ENCODE measurements at regions not wholly inside any gene's neighbourhood (a gene's known extent, or its start where the extent isn't known, plus 50 kb on each side); places are given as distances from the start of the nearest gene placed in this dataset.

DNA sequence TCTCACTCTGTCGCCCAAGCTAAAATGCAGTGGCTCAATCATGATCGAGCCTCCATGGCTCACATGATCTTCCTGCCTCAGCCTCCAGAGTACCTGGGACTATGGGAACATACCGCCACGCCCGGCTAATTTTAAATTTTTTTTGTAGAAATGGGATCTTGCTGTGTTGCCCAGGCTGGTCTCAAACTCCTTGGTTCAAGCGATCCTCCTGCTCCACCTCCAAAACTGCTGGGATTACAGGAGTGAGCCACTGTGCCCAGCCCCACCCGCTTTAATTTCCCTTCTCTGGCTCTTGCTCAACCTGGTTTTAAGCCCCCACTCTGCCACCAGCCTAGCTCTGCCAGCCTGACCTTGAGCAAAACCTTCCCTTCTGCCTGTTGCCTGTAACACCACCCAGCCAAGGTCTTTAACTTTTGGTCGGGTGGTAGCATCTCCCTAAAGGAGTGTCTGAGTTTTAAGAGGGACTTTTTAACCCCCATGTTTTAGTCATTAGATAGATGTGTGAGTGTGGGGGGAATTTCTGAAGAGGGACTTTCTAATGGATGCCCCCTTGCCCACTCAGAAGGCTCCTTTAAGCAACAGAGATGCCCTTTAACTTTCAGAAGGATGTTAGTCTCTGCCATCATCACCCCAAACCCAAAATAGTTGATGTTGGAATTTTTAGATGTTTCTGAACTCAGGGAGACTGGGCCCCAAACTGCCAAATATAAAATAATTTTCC is 71.8 kb upstream of the FOXP4 start:
- TF ChIP-seq TCF4 (CRISPR knock-in tag; IDR thresholded peaks at IDR 0.05; ENCODE audit: borderline replicate concordance), result no peak
- ATAC-seq, result no peak

DNA sequence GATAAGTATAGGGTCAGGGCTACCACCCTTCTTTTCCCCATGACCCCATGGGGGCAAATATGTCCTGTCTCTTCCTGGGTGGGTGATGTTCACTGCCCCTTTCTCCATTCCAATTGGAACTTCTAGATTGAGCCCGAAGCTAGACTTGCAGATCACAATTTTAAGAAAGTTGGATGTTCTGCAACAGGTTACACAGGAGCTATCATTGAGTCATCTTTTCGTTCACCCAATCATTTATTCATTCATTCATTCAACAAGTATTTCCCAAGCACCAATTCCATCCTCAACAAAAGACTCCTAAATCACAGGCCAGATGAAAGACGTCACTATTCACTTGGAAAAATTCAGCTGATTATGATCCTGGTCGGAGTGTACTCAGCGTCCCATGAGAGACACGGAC is 71.0 kb upstream of the FOXP4 start:
- no peak for ATAC-seq
- no peak for TF ChIP-seq ZNF8 (CRISPR knock-in tag; IDR thresholded peaks at IDR 0.05)
- TF ChIP-seq ZFP30 (CRISPR knock-in tag; IDR thresholded peaks at IDR 0.05), result no peak
- TF ChIP-seq, protein P1, sequence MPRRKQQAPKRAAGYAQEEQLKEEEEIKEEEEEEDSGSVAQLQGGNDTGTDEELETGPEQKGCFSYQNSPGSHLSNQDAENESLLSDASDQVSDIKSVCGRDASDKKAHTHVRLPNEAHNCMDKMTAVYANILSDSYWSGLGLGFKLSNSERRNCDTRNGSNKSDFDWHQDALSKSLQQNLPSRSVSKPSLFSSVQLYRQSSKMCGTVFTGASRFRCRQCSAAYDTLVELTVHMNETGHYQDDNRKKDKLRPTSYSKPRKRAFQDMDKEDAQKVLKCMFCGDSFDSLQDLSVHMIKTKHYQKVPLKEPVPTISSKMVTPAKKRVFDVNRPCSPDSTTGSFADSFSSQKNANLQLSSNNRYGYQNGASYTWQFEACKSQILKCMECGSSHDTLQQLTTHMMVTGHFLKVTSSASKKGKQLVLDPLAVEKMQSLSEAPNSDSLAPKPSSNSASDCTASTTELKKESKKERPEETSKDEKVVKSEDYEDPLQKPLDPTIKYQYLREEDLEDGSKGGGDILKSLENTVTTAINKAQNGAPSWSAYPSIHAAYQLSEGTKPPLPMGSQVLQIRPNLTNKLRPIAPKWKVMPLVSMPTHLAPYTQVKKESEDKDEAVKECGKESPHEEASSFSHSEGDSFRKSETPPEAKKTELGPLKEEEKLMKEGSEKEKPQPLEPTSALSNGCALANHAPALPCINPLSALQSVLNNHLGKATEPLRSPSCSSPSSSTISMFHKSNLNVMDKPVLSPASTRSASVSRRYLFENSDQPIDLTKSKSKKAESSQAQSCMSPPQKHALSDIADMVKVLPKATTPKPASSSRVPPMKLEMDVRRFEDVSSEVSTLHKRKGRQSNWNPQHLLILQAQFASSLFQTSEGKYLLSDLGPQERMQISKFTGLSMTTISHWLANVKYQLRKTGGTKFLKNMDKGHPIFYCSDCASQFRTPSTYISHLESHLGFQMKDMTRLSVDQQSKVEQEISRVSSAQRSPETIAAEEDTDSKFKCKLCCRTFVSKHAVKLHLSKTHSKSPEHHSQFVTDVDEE (CRISPR knock-in tag; IDR thresholded peaks at IDR 0.05), result no peak

DNA sequence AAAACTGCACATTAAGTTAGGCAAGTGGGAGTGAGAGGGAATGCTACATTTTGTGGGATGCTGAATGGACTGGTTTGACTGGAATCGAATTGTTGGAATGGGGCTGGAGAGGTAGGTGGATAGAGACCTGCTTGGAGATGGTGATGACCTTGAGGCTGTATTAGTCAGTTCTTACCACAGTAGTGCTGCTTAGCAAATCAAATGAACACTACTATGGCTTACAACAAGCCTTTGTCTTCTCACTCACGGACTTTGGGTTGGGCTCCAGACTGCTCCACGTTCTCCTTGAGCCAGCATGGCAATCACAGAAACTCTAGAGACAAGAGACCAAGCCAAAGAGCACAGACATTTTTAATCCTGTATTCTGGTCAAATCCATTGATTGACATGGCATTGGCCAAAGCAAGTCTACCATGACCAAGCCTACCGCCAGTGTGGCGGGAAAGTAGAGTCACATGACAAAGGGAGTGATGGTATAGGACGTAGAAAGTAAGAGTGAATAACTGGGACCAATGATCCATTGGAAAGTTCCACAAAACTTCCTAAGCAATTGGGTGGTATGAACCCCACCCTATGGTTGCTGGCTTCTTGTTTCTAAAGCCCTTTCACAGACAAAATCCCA is 70.3 kb upstream of the FOXP4 start:
- TF ChIP-seq, protein P2, sequence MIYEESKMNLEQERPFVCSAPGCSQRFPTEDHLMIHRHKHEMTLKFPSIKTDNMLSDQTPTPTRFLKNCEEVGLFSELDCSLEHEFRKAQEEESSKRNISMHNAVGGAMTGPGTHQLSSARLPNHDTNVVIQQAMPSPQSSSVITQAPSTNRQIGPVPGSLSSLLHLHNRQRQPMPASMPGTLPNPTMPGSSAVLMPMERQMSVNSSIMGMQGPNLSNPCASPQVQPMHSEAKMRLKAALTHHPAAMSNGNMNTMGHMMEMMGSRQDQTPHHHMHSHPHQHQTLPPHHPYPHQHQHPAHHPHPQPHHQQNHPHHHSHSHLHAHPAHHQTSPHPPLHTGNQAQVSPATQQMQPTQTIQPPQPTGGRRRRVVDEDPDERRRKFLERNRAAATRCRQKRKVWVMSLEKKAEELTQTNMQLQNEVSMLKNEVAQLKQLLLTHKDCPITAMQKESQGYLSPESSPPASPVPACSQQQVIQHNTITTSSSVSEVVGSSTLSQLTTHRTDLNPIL (CRISPR knock-in tag; IDR thresholded peaks at IDR 0.05; ENCODE audit: low read depth), result no peak
- TF ChIP-seq, protein P3, sequence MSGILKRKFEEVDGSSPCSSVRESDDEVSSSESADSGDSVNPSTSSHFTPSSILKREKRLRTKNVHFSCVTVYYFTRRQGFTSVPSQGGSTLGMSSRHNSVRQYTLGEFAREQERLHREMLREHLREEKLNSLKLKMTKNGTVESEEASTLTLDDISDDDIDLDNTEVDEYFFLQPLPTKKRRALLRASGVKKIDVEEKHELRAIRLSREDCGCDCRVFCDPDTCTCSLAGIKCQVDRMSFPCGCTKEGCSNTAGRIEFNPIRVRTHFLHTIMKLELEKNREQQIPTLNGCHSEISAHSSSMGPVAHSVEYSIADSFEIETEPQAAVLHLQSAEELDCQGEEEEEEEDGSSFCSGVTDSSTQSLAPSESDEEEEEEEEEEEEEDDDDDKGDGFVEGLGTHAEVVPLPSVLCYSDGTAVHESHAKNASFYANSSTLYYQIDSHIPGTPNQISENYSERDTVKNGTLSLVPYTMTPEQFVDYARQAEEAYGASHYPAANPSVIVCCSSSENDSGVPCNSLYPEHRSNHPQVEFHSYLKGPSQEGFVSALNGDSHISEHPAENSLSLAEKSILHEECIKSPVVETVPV (CRISPR knock-in tag; IDR thresholded peaks at IDR 0.05), result no peak
- TF ChIP-seq ZNF565 (CRISPR knock-in tag; conservative IDR thresholded peaks at IDR 0.05; ENCODE audit: low read depth), result no peak
- TF ChIP-seq, protein P4, sequence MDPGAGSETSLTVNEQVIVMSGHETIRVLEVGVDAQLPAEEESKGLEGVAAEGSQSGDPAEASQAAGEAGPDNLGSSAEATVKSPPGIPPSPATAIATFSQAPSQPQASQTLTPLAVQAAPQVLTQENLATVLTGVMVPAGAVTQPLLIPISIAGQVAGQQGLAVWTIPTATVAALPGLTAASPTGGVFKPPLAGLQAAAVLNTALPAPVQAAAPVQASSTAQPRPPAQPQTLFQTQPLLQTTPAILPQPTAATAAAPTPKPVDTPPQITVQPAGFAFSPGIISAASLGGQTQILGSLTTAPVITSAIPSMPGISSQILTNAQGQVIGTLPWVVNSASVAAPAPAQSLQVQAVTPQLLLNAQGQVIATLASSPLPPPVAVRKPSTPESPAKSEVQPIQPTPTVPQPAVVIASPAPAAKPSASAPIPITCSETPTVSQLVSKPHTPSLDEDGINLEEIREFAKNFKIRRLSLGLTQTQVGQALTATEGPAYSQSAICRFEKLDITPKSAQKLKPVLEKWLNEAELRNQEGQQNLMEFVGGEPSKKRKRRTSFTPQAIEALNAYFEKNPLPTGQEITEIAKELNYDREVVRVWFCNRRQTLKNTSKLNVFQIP (CRISPR knock-in tag; IDR thresholded peaks at IDR 0.05; ENCODE audit: borderline replicate concordance, low read depth), result no peak
- TF ChIP-seq CSDC2 (CRISPR knock-in tag; IDR thresholded peaks at IDR 0.05), result no peak
- TF ChIP-seq GLIS3 (CRISPR knock-in tag; IDR thresholded peaks at IDR 0.05), result no peak
- TF ChIP-seq, protein P1 (CRISPR knock-in tag; IDR thresholded peaks at IDR 0.05), result no peak
- TF ChIP-seq BACH2 (CRISPR knock-in tag; IDR thresholded peaks at IDR 0.05; ENCODE audit: borderline replicate concordance), result no peak
- TF ChIP-seq ARNTL (CRISPR knock-in tag; IDR thresholded peaks at IDR 0.05; ENCODE audit: borderline replicate concordance, low read depth), result no peak
- no peak for ATAC-seq

DNA sequence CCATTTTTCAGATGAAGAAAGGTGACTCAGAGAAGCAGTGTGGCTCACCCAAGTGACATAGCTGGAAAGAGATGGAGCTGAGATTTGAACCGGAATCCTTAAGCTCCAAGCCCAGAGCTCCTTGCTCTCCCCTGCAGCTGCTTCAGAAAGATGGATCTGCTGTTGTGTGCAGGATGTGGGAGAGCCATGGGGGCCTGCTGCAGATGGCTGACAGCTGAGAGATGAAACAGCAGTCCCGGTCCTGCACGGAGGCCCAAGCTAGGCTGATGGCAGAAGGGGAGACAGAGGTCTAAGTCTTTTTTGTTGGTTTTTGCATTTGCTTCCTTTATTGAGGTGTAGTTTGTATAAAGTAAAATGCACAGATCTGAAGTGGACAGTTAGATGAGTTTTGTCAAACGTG is 69.8 kb upstream of the FOXP4 start:
- no peak for ATAC-seq
- no peak for TF ChIP-seq TCF4 (CRISPR knock-in tag; IDR thresholded peaks at IDR 0.05; ENCODE audit: borderline replicate concordance)
- no peak for TF ChIP-seq PPARA (CRISPR knock-in tag; IDR thresholded peaks at IDR 0.05; ENCODE audit: borderline replicate concordance)
- no peak for TF ChIP-seq ZC3H10 (CRISPR knock-in tag; IDR thresholded peaks at IDR 0.05)
- TF ChIP-seq, protein P1 (CRISPR knock-in tag; IDR thresholded peaks at IDR 0.05), result no peak
- TF ChIP-seq, protein P3 (CRISPR knock-in tag; IDR thresholded peaks at IDR 0.05), result no peak
- TF ChIP-seq ARNTL (CRISPR knock-in tag; IDR thresholded peaks at IDR 0.05; ENCODE audit: borderline replicate concordance, low read depth), result no peak
- TF ChIP-seq TOX (CRISPR knock-in tag; IDR thresholded peaks at IDR 0.05; ENCODE audit: borderline replicate concordance), result no peak
- no peak for TF ChIP-seq ESRRG (CRISPR knock-in tag; IDR thresholded peaks at IDR 0.05)
- TF ChIP-seq, protein P2 (CRISPR knock-in tag; IDR thresholded peaks at IDR 0.05; ENCODE audit: low read depth), result no peak
- no peak for TF ChIP-seq ZNF565 (CRISPR knock-in tag; conservative IDR thresholded peaks at IDR 0.05; ENCODE audit: low read depth)
- TF ChIP-seq ZNF8 (CRISPR knock-in tag; IDR thresholded peaks at IDR 0.05), result no peak

All from SK-N-SH treated with all-trans-retinoic acid at 6 μM for 48 hours (cell line).